HCT116 (cell line): ENCODE measurements at regions not wholly inside any gene's neighbourhood (a gene's known extent, or its start where the extent isn't known, plus 50 kb on each side); places are given as distances from the start of the nearest gene placed in this dataset.

ENCODE experiments used
- ATAC-seq: fragments of 200-7000 bp; cut with Tn5 transposase; 2 replicates; pipeline ENCODE4 v1.9.1; 2020; ENCODE audit warnings: mild to moderate bottlenecking, moderate library complexity
- BruUV-seq: library from RNA; stranded (reverse); fragments of 400-500 nt; replicated peaks from 2 replicates; lab custom pipeline; 2021; lab: Mats Ljungman, UMichigan
- CTCF ChIA-PET: fragments of 300-600 bp; sonication (Branson Sonifier 250); formaldehyde crosslinking; loops from one replicate; lab custom pipeline; 2021; ENCODE audit warnings: antibody characterized with exemption; lab: Charles Lee
- POLR2A ChIA-PET: fragments of 300-600, 350-600 bp; sonication (Branson Sonifier 250); formaldehyde crosslinking; loops from one replicate; lab custom pipeline; 2021; ENCODE audit warnings: antibody characterized with exemption; lab: Charles Lee
- RAD21 ChIA-PET, 2 experiments: fragments of 300-600 bp; sonication (Branson Sonifier 250); formaldehyde crosslinking; loops; one replicate each; lab custom pipeline; 2023; ENCODE audit warnings: low total read pairs in 2 of 2; ENCODE audit not compliant: uncharacterized antibody in 2 of 2, unreplicated experiment in 2 of 2, low non-redundant PET in 1 of 2; lab: Charles Lee
- DNase-seq: peaks from one replicate; pipeline ENCODE4 v3.0.0-alpha.2; 2010; ENCODE audit warnings: low read depth, low spot score
- H2AFZ ChIP-seq: fragments of 200-600 bp; shearing (Covaris generic), sonication (generic); 2 replicates; pipeline ENCODE4 v1.6.1; 2017; ENCODE audit warnings: low read depth, mixed run types, mixed read lengths, antibody characterized with exemption, low read length; ENCODE audit not compliant: poor library complexity, severe bottlenecking
- H3K27ac ChIP-seq: 2 replicates; pipeline ENCODE4 v1.5.1; 2012; ENCODE audit warnings: low read depth, low read length
- H3K27me3 ChIP-seq: fragments of 200-600 bp; sonication (generic); 2 replicates; pipeline ENCODE4 v1.6.1; 2016; ENCODE audit warnings: mixed run types, low read length, mixed read lengths; ENCODE audit not compliant: insufficient read depth
- H3K36me3 ChIP-seq, 2 experiments: fragments of 200-500 bp in 1 of 2; fragments of 200-600 bp in 1 of 2; sonication (Bioruptor generic) in 1 of 2; sonication (generic) in 1 of 2; 2 replicates each; pipeline versions ENCODE4 v1.5.1 to v1.6.1; 2014 to 2016; ENCODE audit warnings: low read length in 2 of 2, inconsistent platforms in 1 of 2, mixed read lengths in 1 of 2, mixed run types in 1 of 2; ENCODE audit not compliant: insufficient read depth in 2 of 2, control insufficient read depth in 1 of 2
- H3K4me1 ChIP-seq, 2 experiments: fragments of 200-600 bp in 1 of 2; sonication (generic) in 1 of 2; 2 replicates each; pipeline versions ENCODE4 v1.5.1 to v1.6.1; 2012 to 2017; ENCODE audit warnings: low read length in 2 of 2, inconsistent platforms in 1 of 2, mild to moderate bottlenecking in 1 of 2, mixed read lengths in 1 of 2, mixed run types in 1 of 2, moderate library complexity in 1 of 2; ENCODE audit not compliant: insufficient read depth in 2 of 2, control insufficient read depth in 1 of 2
- H3K4me2 ChIP-seq: fragments of 200-600 bp; sonication (generic); 2 replicates; pipeline ENCODE4 v1.6.1; 2017; ENCODE audit warnings: mixed run types, low read length, mixed read lengths
- H3K4me3 ChIP-seq, 2 experiments: fragments of 200-600 bp in 1 of 2; sonication (generic) in 1 of 2; replicated peaks in 1 of 2; 2 replicates each; pipeline ENCODE4 v1.5.1; 2011 to 2016; ENCODE audit warnings: low read length in 2 of 2, control low read depth in 1 of 2, low read depth in 1 of 2, mild to moderate bottlenecking in 1 of 2, mixed read lengths in 1 of 2, mixed run types in 1 of 2
- H3K79me2 ChIP-seq: fragments of 200-600 bp; sonication (generic); 2 replicates; pipeline ENCODE4 v1.6.1; 2017; ENCODE audit warnings: mild to moderate bottlenecking, mixed run types, low read length, moderate library complexity, mixed read lengths; ENCODE audit not compliant: insufficient read depth
- H3K9ac ChIP-seq: fragments of 200-600 bp; sonication (generic); 2 replicates; pipeline ENCODE4 v1.6.1; 2016; ENCODE audit warnings: low read length, mixed read lengths
- H3K9me2 ChIP-seq: fragments of 200-600 bp; sonication (generic), shearing (Covaris generic); 2 replicates; pipeline ENCODE4 v1.6.1; 2017; ENCODE audit warnings: mixed run types, mild to moderate bottlenecking, moderate library complexity; ENCODE audit not compliant: insufficient read depth
- H3K9me3 ChIP-seq, 2 experiments: fragments of 200-500 bp in 1 of 2; fragments of 200-600 bp in 1 of 2; sonication (Bioruptor generic) in 1 of 2; sonication (generic) in 1 of 2; 2 replicates each; pipeline ENCODE4 v1.6.1; 2014 to 2017; ENCODE audit warnings: low read length in 2 of 2, mixed read lengths in 2 of 2, inconsistent platforms in 1 of 2, low read depth in 1 of 2, mild to moderate bottlenecking in 1 of 2, mixed run types in 1 of 2, moderate library complexity in 1 of 2; ENCODE audit not compliant: control insufficient read depth in 1 of 2, insufficient read depth in 1 of 2
- H4K20me1 ChIP-seq: fragments of 200-600 bp; sonication (generic), shearing (Covaris generic); 2 replicates; pipeline ENCODE4 v1.6.1; 2017; ENCODE audit warnings: mixed run types, mild to moderate bottlenecking, moderate library complexity; ENCODE audit not compliant: insufficient read depth
- ATF3 ChIP-seq: IDR thresholded peaks from 2 replicates; pipeline ENCODE4 v1.6.1; 2012
- CBX3 ChIP-seq: IDR thresholded peaks from 2 replicates; pipeline ENCODE4 v1.6.1; 2012; ENCODE audit warnings: low read depth
- CEBPB ChIP-seq: IDR thresholded peaks from 2 replicates; pipeline ENCODE4 v1.6.1; 2012; ENCODE audit warnings: low read depth
- EGR1 ChIP-seq: IDR thresholded peaks from 2 replicates; pipeline ENCODE4 v1.6.1; 2012; ENCODE audit warnings: low read depth
- EZH2 ChIP-seq: fragments of 200-600 bp; sonication (generic); IDR thresholded peaks from 2 replicates; pipeline ENCODE4 v1.6.1; 2017; ENCODE audit warnings: antibody characterized with exemption, mixed run types
- EZH2phosphoT487 ChIP-seq: fragments of 200-600 bp; IDR thresholded peaks from 2 replicates; pipeline ENCODE4 v1.6.1; 2018; ENCODE audit warnings: antibody characterized with exemption, borderline replicate concordance
- FOSL1 ChIP-seq: IDR thresholded peaks from 2 replicates; pipeline ENCODE4 v1.6.1; 2012; ENCODE audit warnings: low read depth
- JUND ChIP-seq: IDR thresholded peaks from 2 replicates; pipeline ENCODE4 v1.6.1; 2012
- MAX ChIP-seq: IDR thresholded peaks from 2 replicates; pipeline ENCODE4 v1.6.1; 2012
- POLR2AphosphoS5 ChIP-seq: IDR thresholded peaks from 2 replicates; pipeline ENCODE4 v1.6.1; 2011; ENCODE audit warnings: mild to moderate bottlenecking, low read depth, low read length, moderate library complexity
- RAD21 ChIP-seq: IDR thresholded peaks from 2 replicates; pipeline ENCODE4 v1.6.1; 2012; ENCODE audit warnings: low read depth, mild to moderate bottlenecking
- REST ChIP-seq: IDR thresholded peaks from 2 replicates; pipeline ENCODE4 v1.6.1; 2012; ENCODE audit warnings: low read depth
- SIN3A ChIP-seq: IDR thresholded peaks from 2 replicates; pipeline ENCODE4 v1.6.1; 2012; ENCODE audit warnings: low read depth
- SP1 ChIP-seq: IDR thresholded peaks from 2 replicates; pipeline ENCODE4 v1.6.1; 2012; ENCODE audit warnings: low read depth
- SRF ChIP-seq: IDR thresholded peaks from 2 replicates; pipeline ENCODE4 v1.6.1; 2012; ENCODE audit warnings: low read depth
- TCF7L2 ChIP-seq: IDR thresholded peaks from 2 replicates; pipeline ENCODE4 v1.7.0; 2011; ENCODE audit warnings: borderline replicate concordance, inconsistent platforms; ENCODE audit not compliant: insufficient read depth, insufficient read length; ENCODE audit errors: extremely low read depth
- YY1 ChIP-seq: IDR thresholded peaks from 2 replicates; pipeline ENCODE4 v1.6.1; 2011; ENCODE audit warnings: low read length, low read depth, moderate library complexity, mild to moderate bottlenecking; ENCODE audit not compliant: insufficient replicate concordance; ENCODE audit errors: extremely low read depth
- ZBTB33 ChIP-seq: IDR thresholded peaks from 2 replicates; pipeline ENCODE4 v1.6.1; 2011; ENCODE audit warnings: mild to moderate bottlenecking, low read length, moderate library complexity; ENCODE audit not compliant: insufficient replicate concordance; ENCODE audit errors: extremely low read depth
- ZFX ChIP-seq: fragments of 450-650 bp; IDR thresholded peaks from 2 replicates; pipeline ENCODE4 v1.6.1; 2017
- ZNF274 ChIP-seq: fragments of 200-500 bp; sonication (Bioruptor generic); IDR thresholded peaks from 2 replicates; pipeline ENCODE4 v1.6.1; 2014; ENCODE audit warnings: mild to moderate bottlenecking, low read depth, low read length, inconsistent platforms
- intact Hi-C: fragments of 100-400 bp; cut with micrococcal nuclease; formaldehyde crosslinking; loops from 2 replicates; pipeline ENCODE4 v1.10.0; 2022

- no peak for DNase-seq
- TF ChIP-seq YY1, result no peak
- no peak for TF ChIP-seq SIN3A
- no peak for TF ChIP-seq ZBTB33
- no peak for TF ChIP-seq ATF3
- no peak for TF ChIP-seq POLR2AphosphoS5
- TF ChIP-seq REST, result no peak
- TF ChIP-seq TCF7L2, result no peak
- TF ChIP-seq ZFX, result no peak
- no peak for TF ChIP-seq CBX3
- no peak for TF ChIP-seq MAX
- TF ChIP-seq EZH2phosphoT487, result no peak
- TF ChIP-seq SRF, result no peak
- TF ChIP-seq FOSL1, result no peak
- TF ChIP-seq EZH2, result no peak
- no peak for TF ChIP-seq RAD21
- TF ChIP-seq ZNF274, result no peak
- TF ChIP-seq EGR1, result no peak
- TF ChIP-seq SP1, result no peak
- no peak for TF ChIP-seq JUND
- no peak for TF ChIP-seq CEBPB
- no peak overlapping the region for H3K4me3 ChIP-seq
- BruUV-seq, result no TSS peak
- no peak overlapping the region for H3K4me2 ChIP-seq
- H3K9me2 ChIP-seq, result no peaks in the 10 kb centered on the region
- ChIA-PET CTCF (no interaction called here), RAD21 (no interaction called here), POLR2A (no interaction called here)
- H3K9me3 ChIP-seq, result no peaks in the 10 kb centered on the region
- no peaks in the 10 kb centered on the region for H3K36me3 ChIP-seq
- no peak overlapping the region for H3K27ac ChIP-seq
- peaks cover 13% of the 10 kb centered on the region; the same call in 1 of the 2 replicates for H3K27me3 ChIP-seq
- no peaks in the 10 kb centered on the region for H3K79me2 ChIP-seq
- intact Hi-C loops, result no loop called here
- no peaks in the 10 kb centered on the region for H4K20me1 ChIP-seq
- H3K9ac ChIP-seq, result no peak overlapping the region
- no peak overlapping the region for H2AFZ ChIP-seq
- peaks cover 0 to 7% of the 10 kb centered on the region in 2 experiments; a peak in 1 of 4 replicates for H3K4me1 ChIP-seq
- ATAC-seq, result no peak
Measured at GRCh38 chr15:72851586-72851985, 68.0 kb upstream of the ADPGK start.
